ENCODE measurements at regions not wholly inside any gene's neighbourhood (a gene's known extent, or its start where the extent isn't known, plus 50 kb on each side); places are given as distances from the start of the nearest gene placed in this dataset.

GRCh38 chr12:27177706-27178105, 66.4 kb upstream of the STK38L start:
- H3F3A ChIP-seq (ENCODE audit: insufficient read depth), result no peaks in the 10 kb centered on the region
- no peak overlapping the region for H3K4me2 ChIP-seq (ENCODE audit: low read depth, low read length, poor library complexity, severe bottlenecking)
- H3K27me3 ChIP-seq (ENCODE audit: low read length), result no peaks in the 10 kb centered on the region
- no peak overlapping the region for H3K9ac ChIP-seq (ENCODE audit: low read length)
- H3K36me3 ChIP-seq (ENCODE audit: low read length), result no peaks in the 10 kb centered on the region
- no peaks in the 10 kb centered on the region for H3K9me3 ChIP-seq (ENCODE audit: insufficient read depth, low read length)
- TF ChIP-seq CTCF (IDR thresholded peaks at IDR 0.05; ENCODE audit: insufficient read depth, low read length, poor library complexity, severe bottlenecking), result no peak
- no peak for TF ChIP-seq EZH2phosphoT487 (conservative IDR thresholded peaks at IDR 0.05; ENCODE audit: low read length)
- H3K79me2 ChIP-seq (ENCODE audit: insufficient read depth, low read length), result no peaks in the 10 kb centered on the region
- no peaks in the 10 kb centered on the region for H3K9me2 ChIP-seq (replicated peaks; ENCODE audit: insufficient read depth, low read length)
- H2AFZ ChIP-seq (ENCODE audit: low read depth, low read length, severe bottlenecking), result no peak overlapping the region
- no peaks in the 10 kb centered on the region for H4K20me1 ChIP-seq (ENCODE audit: low read depth, low read length)
- no peak overlapping the region for H3K27ac ChIP-seq (ENCODE audit: low read depth, low read length)
- no peak overlapping the region for H3K4me3 ChIP-seq (ENCODE audit: insufficient read depth, low read length, poor library complexity, severe bottlenecking)

- Histone ChIP-seq H3K36me3 (ENCODE audit: low read length) (no peaks in the 10 kb centered on the region), H3K79me2 (ENCODE audit: insufficient read depth, low read length) (no peaks in the 10 kb centered on the region), H2AFZ (ENCODE audit: low read depth, low read length, severe bottlenecking) (no peak overlapping the region), H4K20me1 (ENCODE audit: low read depth, low read length) (no peaks in the 10 kb centered on the region), H3K9me2 (replicated peaks; ENCODE audit: insufficient read depth, low read length) (no peaks in the 10 kb centered on the region), H3K9me3 (ENCODE audit: insufficient read depth, low read length) (no peaks in the 10 kb centered on the region), H3K27ac (ENCODE audit: low read depth, low read length) (no peak overlapping the region), H3K4me3 (ENCODE audit: insufficient read depth, low read length, poor library complexity, severe bottlenecking) (no peak overlapping the region), H3K4me2 (ENCODE audit: low read depth, low read length, poor library complexity, severe bottlenecking) (no peak overlapping the region), H3K9ac (ENCODE audit: low read length) (no peak overlapping the region), H3F3A (ENCODE audit: insufficient read depth) (no peaks in the 10 kb centered on the region), H3K27me3 (ENCODE audit: low read length) (no peaks in the 10 kb centered on the region)
- TF ChIP-seq CTCF (IDR thresholded peaks at IDR 0.05; ENCODE audit: insufficient read depth, low read length, poor library complexity, severe bottlenecking) (no peak), EZH2phosphoT487 (conservative IDR thresholded peaks at IDR 0.05; ENCODE audit: low read length) (no peak)
These were observed 65.8 kb upstream of the STK38L start for GRCh38 chr12:27178255-27178654.

- no peaks in the 10 kb centered on the region for H3K9me3 ChIP-seq (ENCODE audit: insufficient read depth, low read length)
- H3K27ac ChIP-seq (ENCODE audit: low read depth, low read length), result no peak overlapping the region
- no peak overlapping the region for H2AFZ ChIP-seq (ENCODE audit: low read depth, low read length, severe bottlenecking)
- H3K9ac ChIP-seq (ENCODE audit: low read length), result no peak overlapping the region
- H3F3A ChIP-seq (ENCODE audit: insufficient read depth), result no peaks in the 10 kb centered on the region
- no peak overlapping the region for H3K4me3 ChIP-seq (ENCODE audit: insufficient read depth, low read length, poor library complexity, severe bottlenecking)
- H3K36me3 ChIP-seq (ENCODE audit: low read length), result no peaks in the 10 kb centered on the region
- TF ChIP-seq CTCF (IDR thresholded peaks at IDR 0.05; ENCODE audit: insufficient read depth, low read length, poor library complexity, severe bottlenecking), result no peak
- no peak for TF ChIP-seq EZH2phosphoT487 (conservative IDR thresholded peaks at IDR 0.05; ENCODE audit: low read length)
- H3K79me2 ChIP-seq (ENCODE audit: insufficient read depth, low read length), result no peaks in the 10 kb centered on the region
- no peaks in the 10 kb centered on the region for H3K9me2 ChIP-seq (replicated peaks; ENCODE audit: insufficient read depth, low read length)
- no peak overlapping the region for H3K4me2 ChIP-seq (ENCODE audit: low read depth, low read length, poor library complexity, severe bottlenecking)
- H3K27me3 ChIP-seq (ENCODE audit: low read length), result no peaks in the 10 kb centered on the region
- H4K20me1 ChIP-seq (ENCODE audit: low read depth, low read length), result no peaks in the 10 kb centered on the region
These were observed 65.2 kb upstream of the STK38L start for GRCh38 chr12:27178723-27179399.

Data from SU-DHL-6 (cell line).